ENCODE measurements at regions not wholly inside any gene's neighbourhood (a gene's known extent, or its start where the extent isn't known, plus 50 kb on each side); places are given as distances from the start of the nearest gene placed in this dataset.

GRCh38 chr5:103667068-103667467, 104.5 kb upstream of the NUDT12 start:
- TF ChIP-seq, protein P1, sequence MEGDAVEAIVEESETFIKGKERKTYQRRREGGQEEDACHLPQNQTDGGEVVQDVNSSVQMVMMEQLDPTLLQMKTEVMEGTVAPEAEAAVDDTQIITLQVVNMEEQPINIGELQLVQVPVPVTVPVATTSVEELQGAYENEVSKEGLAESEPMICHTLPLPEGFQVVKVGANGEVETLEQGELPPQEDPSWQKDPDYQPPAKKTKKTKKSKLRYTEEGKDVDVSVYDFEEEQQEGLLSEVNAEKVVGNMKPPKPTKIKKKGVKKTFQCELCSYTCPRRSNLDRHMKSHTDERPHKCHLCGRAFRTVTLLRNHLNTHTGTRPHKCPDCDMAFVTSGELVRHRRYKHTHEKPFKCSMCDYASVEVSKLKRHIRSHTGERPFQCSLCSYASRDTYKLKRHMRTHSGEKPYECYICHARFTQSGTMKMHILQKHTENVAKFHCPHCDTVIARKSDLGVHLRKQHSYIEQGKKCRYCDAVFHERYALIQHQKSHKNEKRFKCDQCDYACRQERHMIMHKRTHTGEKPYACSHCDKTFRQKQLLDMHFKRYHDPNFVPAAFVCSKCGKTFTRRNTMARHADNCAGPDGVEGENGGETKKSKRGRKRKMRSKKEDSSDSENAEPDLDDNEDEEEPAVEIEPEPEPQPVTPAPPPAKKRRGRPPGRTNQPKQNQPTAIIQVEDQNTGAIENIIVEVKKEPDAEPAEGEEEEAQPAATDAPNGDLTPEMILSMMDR (IDR thresholded peaks at IDR 0.05): no peak
- H3K27me3 ChIP-seq: no peaks in the 10 kb centered on the region

DNA sequence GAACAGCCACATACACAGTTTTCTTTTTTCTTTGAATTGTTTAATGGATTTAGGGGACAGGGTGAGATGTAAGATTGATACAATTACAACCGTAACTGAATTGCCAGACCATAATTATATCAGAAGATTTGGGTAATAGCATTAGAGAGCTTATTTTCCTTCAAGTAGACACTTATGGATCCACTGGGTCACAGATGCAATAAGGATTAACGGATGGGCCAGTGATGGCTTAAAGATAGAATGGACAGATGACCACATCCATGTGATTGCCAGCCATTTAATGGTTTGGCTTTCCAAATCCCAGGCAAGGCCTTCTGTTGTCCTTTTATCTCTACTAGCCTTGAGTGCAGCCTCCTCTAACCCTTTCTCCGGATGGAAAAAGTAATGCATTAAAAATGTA, 94.7 kb upstream of the NUDT12 start:
- TF ChIP-seq, protein P1 (IDR thresholded peaks at IDR 0.05): no peak
- H3K4me1 ChIP-seq (ENCODE audit: control insufficient read depth in 1 of 2, insufficient read depth in 1 of 2, low read depth in 1 of 2, low read length in 1 of 2): no peaks in the 10 kb centered on the region
- H3K9me3 ChIP-seq: no peaks in the 10 kb centered on the region
- H3K36me3 ChIP-seq: no peaks in the 10 kb centered on the region
- no peak overlapping the region for H3K27ac ChIP-seq
- H3K27me3 ChIP-seq: no peaks in the 10 kb centered on the region
- no peak overlapping the region for H3K4me3 ChIP-seq (ENCODE audit: low read depth in 1 of 2, low read length in 1 of 2)

More at GRCh38 chr5:103667068-103667467, 104.5 kb upstream of the NUDT12 start:
- Histone ChIP-seq H3K36me3 (no peaks in the 10 kb centered on the region), H3K27ac (no peak overlapping the region), H3K4me3 (ENCODE audit: low read depth in 1 of 2, low read length in 1 of 2) (no peak overlapping the region), H3K9me3 (no peaks in the 10 kb centered on the region), H3K4me1 (ENCODE audit: control insufficient read depth in 1 of 2, insufficient read depth in 1 of 2, low read depth in 1 of 2, low read length in 1 of 2) (no peaks in the 10 kb centered on the region)

DNA sequence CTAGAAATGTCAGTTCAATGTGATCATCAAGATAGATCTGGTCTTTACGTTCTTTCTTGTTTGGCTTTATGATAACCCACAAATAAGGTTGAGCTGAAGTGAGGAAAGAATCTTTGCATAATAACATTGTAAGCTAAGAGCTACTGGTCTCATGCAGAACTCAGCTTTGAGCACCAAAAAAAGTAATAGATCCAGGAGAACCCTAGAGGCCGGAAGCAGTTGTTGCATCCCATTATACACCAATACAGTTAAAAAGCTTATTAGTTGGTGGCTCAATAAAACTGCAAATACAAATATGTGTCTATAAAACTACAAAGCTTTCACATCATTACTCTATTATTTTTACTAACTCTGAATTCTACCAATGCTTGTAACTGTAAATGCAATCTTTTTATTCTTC, 85.5 kb upstream of the NUDT12 start:
- Histone ChIP-seq H3K4me1 (ENCODE audit: control insufficient read depth in 1 of 2, insufficient read depth in 1 of 2, low read depth in 1 of 2, low read length in 1 of 2) (no peaks in the 10 kb centered on the region), H3K9me3 (no peaks in the 10 kb centered on the region), H3K4me3 (ENCODE audit: low read depth in 1 of 2, low read length in 1 of 2) (no peak overlapping the region), H3K27ac (no peak overlapping the region), H3K27me3 (no peaks in the 10 kb centered on the region), H3K36me3 (no peaks in the 10 kb centered on the region)
- TF ChIP-seq, protein P1 (IDR thresholded peaks at IDR 0.05): no peak

- Histone ChIP-seq H3K27ac (no peak overlapping the region), H3K4me1 (ENCODE audit: control insufficient read depth in 1 of 2, insufficient read depth in 1 of 2, low read depth in 1 of 2, low read length in 1 of 2) (no peaks in the 10 kb centered on the region), H3K36me3 (no peaks in the 10 kb centered on the region), H3K27me3 (no peaks in the 10 kb centered on the region), H3K9me3 (no peaks in the 10 kb centered on the region), H3K4me3 (ENCODE audit: low read depth in 1 of 2, low read length in 1 of 2) (no peak overlapping the region)
- TF ChIP-seq, protein P1 (IDR thresholded peaks at IDR 0.05): no peak
Observed at GRCh38 chr5:103646698-103647614, 84.4 kb upstream of the NUDT12 start.

DNA sequence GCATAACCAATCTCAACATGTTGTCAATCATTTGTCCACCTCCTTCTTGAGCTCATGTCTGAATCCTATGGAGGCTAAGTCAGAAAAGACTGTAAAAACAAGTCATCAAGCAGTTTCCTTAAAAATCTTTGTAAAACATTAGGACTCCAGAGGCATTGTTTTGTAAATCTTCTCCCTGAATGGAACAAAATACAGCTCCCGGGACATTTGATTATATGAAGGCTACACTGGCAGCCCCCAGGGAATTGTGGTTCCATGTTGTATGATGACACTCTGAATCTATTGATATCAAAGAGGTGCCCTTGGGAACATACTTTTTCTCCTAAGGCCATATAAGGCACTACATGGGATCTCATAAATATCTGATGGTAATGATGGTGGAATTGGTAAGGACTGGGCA, 83.2 kb upstream of the NUDT12 start:
- H3K36me3 ChIP-seq: no peaks in the 10 kb centered on the region
- no peak overlapping the region for H3K27ac ChIP-seq
- no peaks in the 10 kb centered on the region for H3K27me3 ChIP-seq
- no peaks in the 10 kb centered on the region for H3K4me1 ChIP-seq (ENCODE audit: control insufficient read depth in 1 of 2, insufficient read depth in 1 of 2, low read depth in 1 of 2, low read length in 1 of 2)
- H3K4me3 ChIP-seq (ENCODE audit: low read depth in 1 of 2, low read length in 1 of 2): no peak overlapping the region
- H3K9me3 ChIP-seq: no peaks in the 10 kb centered on the region
- TF ChIP-seq, protein P1 (IDR thresholded peaks at IDR 0.05): no peak

Data from neutrophil (primary cell).